Transverse colon (tissue), 4 donors: ENCODE measurements at regions not wholly inside any gene's neighbourhood (a gene's known extent, or its start where the extent isn't known, plus 50 kb on each side); places are given as distances from the start of the nearest gene placed in this dataset.

Experiments
- DNase-seq: peaks from one replicate; pipeline ENCODE4 v3.0.0-alpha.2; 2019
- H3K27ac ChIP-seq, 4 donors: fragments of 200-600 bp; sonication (generic); 2 replicates each; pipeline ENCODE4 v1.5.1; 2016 to 2018; ENCODE audit warnings: inconsistent platforms in 4 of 4
- H3K27me3 ChIP-seq: fragments of 200-600 bp; sonication (generic); 2 replicates; pipeline ENCODE4 v1.5.1; 2017; ENCODE audit warnings: inconsistent platforms
- H3K36me3 ChIP-seq, 4 donors: fragments of 200-600 bp; sonication (generic); 2 replicates each; pipeline ENCODE4 v1.5.1; 2017 to 2019; ENCODE audit warnings: inconsistent platforms in 4 of 4
- H3K4me1 ChIP-seq, 4 donors: fragments of 200-600 bp; sonication (generic); 2 replicates each; pipeline ENCODE4 v1.5.1; 2017 to 2020; ENCODE audit warnings: inconsistent platforms in 4 of 4
- H3K4me3 ChIP-seq, 4 donors: fragments of 200-600 bp; sonication (generic); 1 replicate in 1 of 4; 2 replicates in 3 of 4; pipeline versions ENCODE4 v1.5.1 to v1.6.1; 2017 to 2019; ENCODE audit warnings: inconsistent platforms in 4 of 4
- H3K9me3 ChIP-seq, 2 donors: fragments of 200-600 bp; sonication (generic); 2 replicates each; pipeline ENCODE4 v1.5.1; 2017 to 2019; ENCODE audit warnings: inconsistent platforms in 2 of 2
- EP300 ChIP-seq: sonication (generic); formaldehyde crosslinking; IDR thresholded peaks from one replicate; pipeline ENCODE4 v1.6.1; 2017; ENCODE audit warnings: antibody characterized with exemption, low read depth
- POLR2A ChIP-seq: fragments of 450-650 bp; IDR thresholded peaks from one replicate; pipeline ENCODE4 v1.6.1; 2016; ENCODE audit warnings: antibody characterized with exemption, mild to moderate bottlenecking, moderate library complexity
- POLR2AphosphoS5 ChIP-seq, 3 donors: sonication (generic); formaldehyde crosslinking; IDR thresholded peaks; one replicate each; pipeline ENCODE4 v1.6.1; 2016; ENCODE audit warnings: antibody characterized with exemption in 3 of 3
- WGBS, 2 donors: methylation state at CpG; one replicate each; pipeline ENCODE4 v1.1.5; 2018; ENCODE audit warnings: low coverage in 1 of 2; 5-methylcytosine and 5-hydroxymethylcytosine counted together
- in situ Hi-C, 4 donors: fragments of 200-750 bp; cut with MboI; loops; one replicate each; pipeline versions ENCODE4 v1.15.0 to v1.15.1; 2017; ENCODE audit warnings: low sequenced_read_pairs in 3 of 4, low pct_ligation_motif_present in 1 of 4, low pct_unique_long_range_greater_than_20kb in 1 of 4
- intact Hi-C: fragments of 100-400 bp; cut with DNase I; formaldehyde crosslinking; loops from one replicate; pipeline ENCODE4 v1.15.1; 2023; ENCODE audit warnings: low total_unique reads
- TF ChIP-seq, protein P1 (sequence below), 5 experiments: fragments of 200-600 bp in 3 of 5; fragments of 450-650 bp in 2 of 5; sonication (generic) in 3 of 5; IDR thresholded peaks; 1 replicate in 2 of 5; 2 replicates in 3 of 5; pipeline ENCODE4 v1.5.1; 2016 to 2017; ENCODE audit warnings: antibody characterized with exemption in 5 of 5, inconsistent platforms in 3 of 5, mild to moderate bottlenecking in 2 of 5, moderate library complexity in 1 of 5

GRCh38 chr1:30001732-30002039, 721.7 kb downstream of the MATN1 start:
- in situ Hi-C loops: no loop called here

GRCh38 chr1:30001011-30001731, 722.2 kb downstream of the MATN1 start:
- Histone ChIP-seq H3K27me3 (no peaks in the 10 kb centered on the region), H3K36me3 (no peaks in the 10 kb centered on the region), H3K9me3 (no peaks in the 10 kb centered on the region), H3K27ac (no peak overlapping the region), H3K4me1 (no peaks in the 10 kb centered on the region), H3K4me3 (no peak overlapping the region)
- TF ChIP-seq, protein P1, sequence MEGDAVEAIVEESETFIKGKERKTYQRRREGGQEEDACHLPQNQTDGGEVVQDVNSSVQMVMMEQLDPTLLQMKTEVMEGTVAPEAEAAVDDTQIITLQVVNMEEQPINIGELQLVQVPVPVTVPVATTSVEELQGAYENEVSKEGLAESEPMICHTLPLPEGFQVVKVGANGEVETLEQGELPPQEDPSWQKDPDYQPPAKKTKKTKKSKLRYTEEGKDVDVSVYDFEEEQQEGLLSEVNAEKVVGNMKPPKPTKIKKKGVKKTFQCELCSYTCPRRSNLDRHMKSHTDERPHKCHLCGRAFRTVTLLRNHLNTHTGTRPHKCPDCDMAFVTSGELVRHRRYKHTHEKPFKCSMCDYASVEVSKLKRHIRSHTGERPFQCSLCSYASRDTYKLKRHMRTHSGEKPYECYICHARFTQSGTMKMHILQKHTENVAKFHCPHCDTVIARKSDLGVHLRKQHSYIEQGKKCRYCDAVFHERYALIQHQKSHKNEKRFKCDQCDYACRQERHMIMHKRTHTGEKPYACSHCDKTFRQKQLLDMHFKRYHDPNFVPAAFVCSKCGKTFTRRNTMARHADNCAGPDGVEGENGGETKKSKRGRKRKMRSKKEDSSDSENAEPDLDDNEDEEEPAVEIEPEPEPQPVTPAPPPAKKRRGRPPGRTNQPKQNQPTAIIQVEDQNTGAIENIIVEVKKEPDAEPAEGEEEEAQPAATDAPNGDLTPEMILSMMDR (IDR thresholded peaks at IDR 0.05): no peak
- TF ChIP-seq POLR2A (no peak), POLR2AphosphoS5 (IDR thresholded peaks at IDR 0.05) (no peak), EP300 (no peak)
- in situ Hi-C loops: no loop called here
- 60 to 76% methylated on average over 3 to 15 of the region's 15 CpGs for WGBS, 2 donors
- DNase-seq: no peak
- intact Hi-C loops: no loop called here

More at GRCh38 chr1:30001732-30002039, 721.7 kb downstream of the MATN1 start:
- no peak for DNase-seq
- intact Hi-C loops: no loop called here
- TF ChIP-seq, protein P1 (IDR thresholded peaks at IDR 0.05): no peak
- TF ChIP-seq EP300: no peak
- no peak for TF ChIP-seq POLR2A
- no peak for TF ChIP-seq POLR2AphosphoS5 (IDR thresholded peaks at IDR 0.05)
- H3K4me1 ChIP-seq: no peaks in the 10 kb centered on the region
- 80 to 97% methylated on average over 1 to 5 of the region's 5 CpGs for WGBS, 2 donors
- no peaks in the 10 kb centered on the region for H3K36me3 ChIP-seq
- H3K27me3 ChIP-seq: no peaks in the 10 kb centered on the region
- H3K9me3 ChIP-seq: no peaks in the 10 kb centered on the region
- no peak overlapping the region for H3K4me3 ChIP-seq
- H3K27ac ChIP-seq: no peak overlapping the region

DNA sequence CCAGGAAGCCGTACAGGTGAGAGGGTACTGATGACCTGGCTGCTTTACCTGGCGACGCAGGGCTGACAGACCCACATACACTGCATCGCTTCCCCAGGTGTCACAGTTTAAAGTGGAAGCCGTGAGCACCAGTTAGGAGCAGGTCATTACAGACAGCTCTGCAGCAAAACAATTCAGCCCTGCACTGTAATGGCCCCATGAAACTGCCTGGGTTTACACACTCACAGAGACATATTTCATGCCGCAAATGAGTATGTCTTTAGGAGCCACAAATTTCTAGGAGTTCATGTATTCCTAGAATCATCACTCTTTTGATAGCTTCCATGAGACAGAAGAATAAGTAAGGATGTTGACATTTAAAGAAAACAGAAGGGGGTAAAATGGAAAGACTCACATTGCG, 723.1 kb downstream of the MATN1 start:
- H3K36me3 ChIP-seq: no peaks in the 10 kb centered on the region
- H3K27me3 ChIP-seq: no peaks in the 10 kb centered on the region
- H3K27ac ChIP-seq: no peak overlapping the region
- DNase-seq: no peak
- in situ Hi-C loops: no loop called here
- H3K4me3 ChIP-seq: no peak overlapping the region
- no peaks in the 10 kb centered on the region for H3K4me1 ChIP-seq
- WGBS, 2 donors: 85 to 88% methylated on average over 3 to 7 of the region's 7 CpGs
- H3K9me3 ChIP-seq: no peaks in the 10 kb centered on the region
- TF ChIP-seq, protein P1 (IDR thresholded peaks at IDR 0.05): no peak
- TF ChIP-seq POLR2AphosphoS5 (IDR thresholded peaks at IDR 0.05) (no peak), EP300 (no peak), POLR2A (no peak)
- intact Hi-C loops: no loop called here

DNA sequence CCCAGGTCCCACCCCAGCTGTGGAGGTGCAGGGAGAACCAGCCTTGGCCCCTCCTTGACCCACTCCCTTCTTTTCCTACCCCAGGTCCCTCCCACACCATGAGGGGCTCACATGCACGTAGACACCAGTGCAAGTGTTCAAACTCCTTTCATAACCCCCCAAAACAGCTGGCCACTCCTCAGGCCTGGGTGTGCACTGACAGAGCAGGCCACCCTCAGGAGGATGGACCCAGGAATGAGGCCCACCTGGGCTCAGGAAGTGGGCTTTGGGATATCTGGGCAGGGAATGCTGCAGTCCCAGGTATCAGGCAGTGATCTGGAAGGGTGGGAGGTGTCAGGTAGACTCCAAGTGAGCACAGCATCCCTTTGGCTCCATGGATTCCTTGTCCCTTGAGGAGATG, 723.8 kb downstream of the MATN1 start:
- intact Hi-C loops: no loop called here
- Histone ChIP-seq H3K4me1 (no peaks in the 10 kb centered on the region), H3K36me3 (no peaks in the 10 kb centered on the region), H3K4me3 (no peak overlapping the region), H3K27ac (no peak overlapping the region), H3K27me3 (no peaks in the 10 kb centered on the region), H3K9me3 (peaks cover 0 to 4% of the 10 kb centered on the region in 2 donors)
- in situ Hi-C loops: no loop called here
- TF ChIP-seq EP300: no peak
- TF ChIP-seq POLR2AphosphoS5 (IDR thresholded peaks at IDR 0.05): no peak
- TF ChIP-seq POLR2A: no peak
- TF ChIP-seq, protein P1 (IDR thresholded peaks at IDR 0.05): no peak
- WGBS, 2 donors: 73% methylated on average over 1 of the region's 1 CpG; no CpG with 5 or more reads in 1 of the 2 donors
- no peak for DNase-seq
